ENCODE measurements at regions not wholly inside any gene's neighbourhood (a gene's known extent, or its start where the extent isn't known, plus 50 kb on each side); places are given as distances from the start of the nearest gene placed in this dataset.

DNA sequence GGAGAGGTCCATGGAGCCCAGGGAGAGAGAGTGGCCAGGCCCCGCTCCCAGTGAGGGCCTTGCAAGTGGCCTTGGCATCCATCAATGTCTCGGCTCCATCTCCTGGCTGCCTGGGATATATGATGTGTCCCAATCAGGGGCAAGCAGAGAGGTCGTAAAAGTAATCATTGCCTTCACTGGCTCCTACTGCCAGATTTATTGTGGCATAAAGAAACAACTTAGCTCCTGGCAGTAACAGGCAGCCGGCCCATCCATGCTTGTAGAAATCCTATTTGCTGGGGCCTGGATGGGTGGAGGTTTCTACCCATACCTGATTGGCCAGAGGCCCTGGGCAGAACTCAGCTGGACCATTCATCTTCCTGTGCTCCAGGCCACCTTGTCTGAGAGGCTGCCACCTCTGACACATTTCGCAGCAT is 272.6 kb downstream of the MATN1 start:
- Histone ChIP-seq H2AFZ (ENCODE audit: low read length) (no peak overlapping the region), H3K9me3 (ENCODE audit: low read length) (no peaks in the 10 kb centered on the region), H3K9ac (ENCODE audit: low read length) (no peak overlapping the region), H3K4me1 (ENCODE audit: low read length) (no peaks in the 10 kb centered on the region), H4K20me1 (ENCODE audit: insufficient read depth, low read depth, low read length) (no peaks in the 10 kb centered on the region), H3K36me3 (ENCODE audit: insufficient read depth, low read length) (no peaks in the 10 kb centered on the region), H3K9me2 (replicated peaks; ENCODE audit: insufficient read depth, low read length) (no peaks in the 10 kb centered on the region), H3K4me3 (ENCODE audit: low read length) (no peak overlapping the region), H3K27ac (ENCODE audit: low read length) (no peak overlapping the region), H3K4me2 (ENCODE audit: low read depth, low read length, poor library complexity, severe bottlenecking) (no peak overlapping the region), H3K79me2 (ENCODE audit: low read length) (no peaks in the 10 kb centered on the region), H3K27me3 (ENCODE audit: low read length) (no peaks in the 10 kb centered on the region)
- DNase-seq, result no peak

DNA sequence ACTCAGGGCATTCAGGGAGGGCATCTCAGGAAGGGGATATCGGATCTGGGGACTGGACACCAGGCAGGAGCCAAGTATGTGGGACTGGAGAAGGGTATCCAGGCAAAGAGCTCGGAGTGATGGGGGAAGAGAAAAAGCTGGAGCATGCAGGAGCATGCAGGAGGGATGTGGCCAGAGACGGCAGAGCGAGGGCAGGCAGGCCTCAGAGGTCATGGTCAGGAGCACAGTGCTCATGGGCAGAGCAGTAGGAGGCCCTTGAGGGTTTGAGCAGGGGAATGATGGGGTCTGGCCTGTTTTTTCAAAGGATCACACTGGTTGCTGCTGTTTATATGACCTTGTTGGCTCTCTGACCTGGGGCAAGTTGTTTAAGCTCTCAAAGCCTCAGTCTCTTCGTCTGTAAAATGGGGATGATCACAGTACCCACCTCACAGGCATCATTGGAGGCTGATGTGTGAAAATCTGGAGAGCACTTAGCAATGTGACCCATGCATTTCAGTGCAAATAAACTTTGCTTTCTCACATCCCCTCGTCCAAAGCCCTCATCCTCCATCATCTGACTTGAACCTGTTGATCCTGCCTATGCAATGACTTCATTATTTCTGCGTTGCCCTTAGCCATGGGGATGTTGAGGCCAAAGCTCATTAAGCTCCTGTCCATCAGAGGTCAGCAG is 273.1 kb downstream of the MATN1 start:
- Histone ChIP-seq H3K4me2 (ENCODE audit: low read depth, low read length, poor library complexity, severe bottlenecking) (no peak overlapping the region), H3K79me2 (ENCODE audit: low read length) (no peaks in the 10 kb centered on the region), H4K20me1 (ENCODE audit: insufficient read depth, low read depth, low read length) (no peaks in the 10 kb centered on the region), H3K9me2 (replicated peaks; ENCODE audit: insufficient read depth, low read length) (no peaks in the 10 kb centered on the region), H3K9ac (ENCODE audit: low read length) (no peak overlapping the region), H2AFZ (ENCODE audit: low read length) (no peak overlapping the region), H3K9me3 (ENCODE audit: low read length) (no peaks in the 10 kb centered on the region), H3K4me3 (ENCODE audit: low read length) (no peak overlapping the region), H3K27me3 (ENCODE audit: low read length) (no peaks in the 10 kb centered on the region), H3K4me1 (ENCODE audit: low read length) (no peaks in the 10 kb centered on the region), H3K36me3 (ENCODE audit: insufficient read depth, low read length) (no peaks in the 10 kb centered on the region), H3K27ac (ENCODE audit: low read length) (no peak overlapping the region)
- DNase-seq, result no peak

DNA sequence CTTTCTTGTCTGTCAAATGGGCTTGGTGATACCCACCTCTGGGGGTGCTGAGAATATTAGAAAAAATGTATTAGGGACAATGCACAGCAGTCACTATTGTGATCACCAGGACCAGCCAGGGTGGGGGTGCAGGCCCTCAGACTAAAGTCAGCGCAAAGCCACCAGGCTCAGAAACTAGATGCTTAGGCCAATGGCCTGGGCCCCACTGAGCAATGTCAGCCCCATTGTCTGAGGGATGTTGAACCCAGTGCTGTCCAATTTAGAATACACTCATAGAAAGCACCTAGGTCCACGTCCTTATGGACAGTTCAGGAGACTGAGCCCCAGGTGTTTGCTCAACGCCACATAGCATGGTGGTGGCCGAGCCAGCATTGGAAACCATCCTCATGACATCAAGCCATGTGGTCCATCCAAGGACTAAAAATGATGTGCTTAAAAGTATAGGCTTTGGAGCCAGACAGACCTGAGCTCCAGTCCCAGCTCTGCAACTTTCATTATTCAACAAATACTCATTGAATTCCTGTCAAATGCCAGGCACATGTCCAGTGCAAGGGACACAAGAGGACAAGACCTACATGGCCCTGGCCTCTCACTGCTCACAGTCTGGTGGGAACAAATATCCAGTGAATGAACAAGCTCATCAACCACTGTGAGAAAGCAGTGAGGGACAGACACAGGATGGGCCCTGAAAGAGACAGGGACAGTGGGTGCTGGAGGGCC is 273.8 kb downstream of the MATN1 start:
- no peaks in the 10 kb centered on the region for H3K9me3 ChIP-seq (ENCODE audit: low read length)
- no peaks in the 10 kb centered on the region for H3K9me2 ChIP-seq (replicated peaks; ENCODE audit: insufficient read depth, low read length)
- DNase-seq, result no peak
- H3K27ac ChIP-seq (ENCODE audit: low read length), result no peak overlapping the region
- H3K4me3 ChIP-seq (ENCODE audit: low read length), result no peak overlapping the region
- no peaks in the 10 kb centered on the region for H3K79me2 ChIP-seq (ENCODE audit: low read length)
- no peak overlapping the region for H3K4me2 ChIP-seq (ENCODE audit: low read depth, low read length, poor library complexity, severe bottlenecking)
- H4K20me1 ChIP-seq (ENCODE audit: insufficient read depth, low read depth, low read length), result no peaks in the 10 kb centered on the region
- H3K36me3 ChIP-seq (ENCODE audit: insufficient read depth, low read length), result no peaks in the 10 kb centered on the region
- no peaks in the 10 kb centered on the region for H3K4me1 ChIP-seq (ENCODE audit: low read length)
- H3K27me3 ChIP-seq (ENCODE audit: low read length), result no peaks in the 10 kb centered on the region
- H2AFZ ChIP-seq (ENCODE audit: low read length), result no peak overlapping the region
- no peak overlapping the region for H3K9ac ChIP-seq (ENCODE audit: low read length)

GRCh38 chr1:30449003-30449402 is 274.4 kb downstream of the MATN1 start:
- no peak overlapping the region for H3K4me3 ChIP-seq (ENCODE audit: low read length)
- no peaks in the 10 kb centered on the region for H3K79me2 ChIP-seq (ENCODE audit: low read length)
- no peaks in the 10 kb centered on the region for H3K4me1 ChIP-seq (ENCODE audit: low read length)
- H3K4me2 ChIP-seq (ENCODE audit: low read depth, low read length, poor library complexity, severe bottlenecking), result no peak overlapping the region
- H3K9ac ChIP-seq (ENCODE audit: low read length), result no peak overlapping the region
- no peak overlapping the region for H2AFZ ChIP-seq (ENCODE audit: low read length)
- H3K27ac ChIP-seq (ENCODE audit: low read length), result no peak overlapping the region
- no peaks in the 10 kb centered on the region for H3K9me3 ChIP-seq (ENCODE audit: low read length)
- no peaks in the 10 kb centered on the region for H4K20me1 ChIP-seq (ENCODE audit: insufficient read depth, low read depth, low read length)
- H3K36me3 ChIP-seq (ENCODE audit: insufficient read depth, low read length), result no peaks in the 10 kb centered on the region
- no peaks in the 10 kb centered on the region for H3K27me3 ChIP-seq (ENCODE audit: low read length)
- H3K9me2 ChIP-seq (replicated peaks; ENCODE audit: insufficient read depth, low read length), result no peaks in the 10 kb centered on the region
- no peak for DNase-seq

DNA sequence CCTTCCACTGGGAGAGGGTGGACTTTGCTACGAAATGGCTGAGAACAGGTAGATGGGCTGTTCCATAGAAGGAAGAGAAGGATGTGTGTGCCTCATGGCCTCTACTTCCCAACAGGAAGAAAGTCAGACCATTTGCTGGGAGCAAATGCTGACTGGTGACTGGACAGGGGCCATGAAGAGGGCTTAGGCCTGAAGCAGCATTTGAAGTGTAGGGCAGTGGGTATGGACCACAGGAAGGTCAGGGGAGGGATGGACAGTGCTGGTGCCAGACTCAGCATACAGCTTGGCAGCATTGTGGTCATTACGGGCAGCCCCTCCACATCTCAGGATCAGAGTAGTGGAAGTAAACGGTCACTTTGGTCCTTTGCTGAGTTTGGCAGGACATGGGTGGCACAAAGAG is 275.7 kb downstream of the MATN1 start:
- Histone ChIP-seq H3K9me3 (ENCODE audit: low read length) (no peaks in the 10 kb centered on the region), H3K4me3 (ENCODE audit: low read length) (no peak overlapping the region), H3K79me2 (ENCODE audit: low read length) (no peaks in the 10 kb centered on the region), H3K4me2 (ENCODE audit: low read depth, low read length, poor library complexity, severe bottlenecking) (no peak overlapping the region), H3K27me3 (ENCODE audit: low read length) (no peaks in the 10 kb centered on the region), H3K4me1 (ENCODE audit: low read length) (no peaks in the 10 kb centered on the region), H3K9ac (ENCODE audit: low read length) (no peak overlapping the region), H3K36me3 (ENCODE audit: insufficient read depth, low read length) (no peaks in the 10 kb centered on the region), H2AFZ (ENCODE audit: low read length) (no peak overlapping the region), H3K9me2 (replicated peaks; ENCODE audit: insufficient read depth, low read length) (no peaks in the 10 kb centered on the region), H3K27ac (ENCODE audit: low read length) (no peak overlapping the region), H4K20me1 (ENCODE audit: insufficient read depth, low read depth, low read length) (no peaks in the 10 kb centered on the region)
- no peak for DNase-seq

DNA sequence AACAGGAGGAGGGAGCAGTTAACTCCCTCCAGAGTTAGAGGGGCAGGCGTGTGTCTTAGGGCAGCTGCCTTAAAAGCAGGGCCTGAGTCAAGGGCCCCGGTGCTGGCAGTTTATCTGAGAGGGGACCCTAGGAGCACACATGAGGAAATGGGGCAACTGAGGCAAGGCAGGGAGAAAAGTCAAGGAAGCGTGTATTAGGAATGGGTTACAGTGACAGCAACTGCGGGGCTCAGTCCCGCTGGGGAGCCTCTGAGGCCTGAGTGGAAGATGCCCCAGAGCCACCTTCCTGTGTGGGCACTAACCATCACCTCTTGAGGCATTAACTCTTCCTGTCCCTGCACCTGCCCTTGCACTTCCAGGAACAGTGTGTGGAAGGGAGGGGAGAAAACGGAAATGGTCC is 276.3 kb downstream of the MATN1 start:
- Histone ChIP-seq H3K9ac (ENCODE audit: low read length) (no peak overlapping the region), H3K36me3 (ENCODE audit: insufficient read depth, low read length) (no peaks in the 10 kb centered on the region), H3K4me2 (ENCODE audit: low read depth, low read length, poor library complexity, severe bottlenecking) (no peak overlapping the region), H3K9me3 (ENCODE audit: low read length) (no peaks in the 10 kb centered on the region), H2AFZ (ENCODE audit: low read length) (no peak overlapping the region), H3K9me2 (replicated peaks; ENCODE audit: insufficient read depth, low read length) (no peaks in the 10 kb centered on the region), H3K4me1 (ENCODE audit: low read length) (no peaks in the 10 kb centered on the region), H4K20me1 (ENCODE audit: insufficient read depth, low read depth, low read length) (no peaks in the 10 kb centered on the region), H3K79me2 (ENCODE audit: low read length) (no peaks in the 10 kb centered on the region), H3K27me3 (ENCODE audit: low read length) (no peaks in the 10 kb centered on the region), H3K27ac (ENCODE audit: low read length) (no peak overlapping the region), H3K4me3 (ENCODE audit: low read length) (no peak overlapping the region)
- no peak for DNase-seq

GRCh38 chr1:30446508-30446907 is 276.9 kb downstream of the MATN1 start:
- no peak for DNase-seq
- Histone ChIP-seq H3K27me3 (ENCODE audit: low read length) (no peaks in the 10 kb centered on the region), H3K79me2 (ENCODE audit: low read length) (no peaks in the 10 kb centered on the region), H2AFZ (ENCODE audit: low read length) (no peak overlapping the region), H3K4me3 (ENCODE audit: low read length) (no peak overlapping the region), H3K27ac (ENCODE audit: low read length) (no peak overlapping the region), H3K9me2 (replicated peaks; ENCODE audit: insufficient read depth, low read length) (no peaks in the 10 kb centered on the region), H3K4me2 (ENCODE audit: low read depth, low read length, poor library complexity, severe bottlenecking) (no peak overlapping the region), H3K36me3 (ENCODE audit: insufficient read depth, low read length) (no peaks in the 10 kb centered on the region), H3K4me1 (ENCODE audit: low read length) (no peaks in the 10 kb centered on the region), H3K9me3 (ENCODE audit: low read length) (no peaks in the 10 kb centered on the region), H3K9ac (ENCODE audit: low read length) (no peak overlapping the region), H4K20me1 (ENCODE audit: insufficient read depth, low read depth, low read length) (no peaks in the 10 kb centered on the region)

- no peaks in the 10 kb centered on the region for H3K9me2 ChIP-seq (replicated peaks; ENCODE audit: insufficient read depth, low read length)
- H4K20me1 ChIP-seq (ENCODE audit: insufficient read depth, low read depth, low read length), result no peaks in the 10 kb centered on the region
- H3K4me1 ChIP-seq (ENCODE audit: low read length), result no peaks in the 10 kb centered on the region
- H2AFZ ChIP-seq (ENCODE audit: low read length), result no peak overlapping the region
- no peak overlapping the region for H3K4me3 ChIP-seq (ENCODE audit: low read length)
- no peaks in the 10 kb centered on the region for H3K79me2 ChIP-seq (ENCODE audit: low read length)
- no peaks in the 10 kb centered on the region for H3K36me3 ChIP-seq (ENCODE audit: insufficient read depth, low read length)
- H3K9ac ChIP-seq (ENCODE audit: low read length), result no peak overlapping the region
- H3K9me3 ChIP-seq (ENCODE audit: low read length), result no peaks in the 10 kb centered on the region
- H3K4me2 ChIP-seq (ENCODE audit: low read depth, low read length, poor library complexity, severe bottlenecking), result no peak overlapping the region
- no peak overlapping the region for H3K27ac ChIP-seq (ENCODE audit: low read length)
- no peaks in the 10 kb centered on the region for H3K27me3 ChIP-seq (ENCODE audit: low read length)
- DNase-seq, result no peak
These were observed 277.3 kb downstream of the MATN1 start for GRCh38 chr1:30446095-30446494.
